ENCODE measurements at regions not wholly inside any gene's neighbourhood (a gene's known extent, or its start where the extent isn't known, plus 50 kb on each side); places are given as distances from the start of the nearest gene placed in this dataset.

DNA sequence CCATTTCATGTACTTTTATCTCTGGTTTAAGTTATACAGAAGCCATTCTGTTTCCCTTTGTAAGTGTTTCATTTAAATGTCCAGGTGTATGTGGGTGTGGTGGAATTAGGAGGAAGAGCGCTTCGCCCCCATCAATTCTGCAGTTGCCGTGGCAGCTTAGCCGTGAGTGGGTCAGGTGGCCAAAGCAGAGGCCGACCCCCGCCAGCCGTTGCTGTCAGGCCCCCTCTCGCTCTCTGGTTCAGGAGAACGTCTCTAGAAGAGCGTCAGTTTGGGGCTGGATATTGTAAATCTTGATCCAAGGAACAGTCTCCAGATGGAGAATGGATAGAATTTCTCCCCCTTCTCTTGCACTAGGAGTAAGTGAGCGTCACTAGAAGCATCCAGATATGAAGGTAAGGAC, 367.4 kb downstream of the FOXA2 start:
- no peak for DNase-seq

DNA sequence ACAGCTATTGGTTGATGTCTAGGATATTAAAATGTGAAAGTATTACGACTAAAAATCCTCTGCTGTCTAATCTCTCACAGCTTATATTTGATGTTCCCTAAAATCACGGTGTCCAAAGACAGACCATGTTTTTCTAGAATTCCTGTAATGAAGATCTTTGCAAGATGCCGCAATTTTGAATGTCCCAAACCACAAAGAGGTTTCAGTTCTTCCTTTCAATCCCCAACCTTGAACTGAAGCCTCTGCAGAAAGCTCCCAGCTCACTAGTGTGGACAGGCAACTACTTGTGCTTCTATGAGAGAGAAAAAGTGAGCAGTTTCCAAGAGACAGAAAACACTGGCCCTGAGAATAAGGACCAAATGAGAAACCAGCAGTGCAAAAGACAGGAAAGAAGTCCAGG, 370.1 kb downstream of the FOXA2 start:
- no peak for DNase-seq

DNA sequence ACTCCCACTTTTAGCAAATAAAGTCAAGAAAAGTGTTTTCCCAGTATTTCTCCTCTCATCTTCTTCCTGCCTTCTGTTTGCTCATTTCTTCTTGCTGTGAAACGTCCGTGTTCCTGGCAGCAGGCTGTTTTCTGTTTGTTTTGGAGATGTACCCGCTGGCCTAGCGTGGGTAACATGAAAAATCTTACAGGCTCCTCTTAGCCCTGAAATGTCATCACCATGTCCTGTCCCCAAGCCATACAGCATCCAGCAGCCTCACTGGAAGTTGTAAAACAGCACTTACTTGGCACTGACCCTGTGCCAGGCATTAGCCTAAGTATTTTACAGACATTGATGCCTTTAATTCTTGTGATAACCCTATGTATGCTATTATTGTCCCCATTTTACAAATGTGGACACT, 371.1 kb downstream of the FOXA2 start:
- no peak for DNase-seq

DNA sequence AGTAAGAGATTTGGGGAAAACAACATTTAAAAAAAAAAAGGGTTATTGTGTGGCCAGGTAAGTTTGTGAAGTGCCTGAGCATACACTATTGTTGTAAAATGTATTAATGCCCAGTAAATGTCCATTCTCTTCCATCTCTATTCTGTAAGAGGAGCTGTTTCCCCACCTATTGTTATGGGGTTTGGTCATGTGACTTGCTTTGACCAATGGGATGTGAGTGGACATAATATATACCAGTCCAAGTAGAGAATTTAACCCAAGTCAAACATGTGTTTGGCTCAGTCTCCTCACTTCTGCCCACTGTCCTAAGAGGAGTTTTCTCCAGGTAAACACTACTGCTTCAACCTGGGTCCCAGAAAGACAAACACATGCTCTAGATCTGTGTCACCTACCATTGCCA, 377.1 kb downstream of the FOXA2 start:
- DNase-seq: no peak

DNA sequence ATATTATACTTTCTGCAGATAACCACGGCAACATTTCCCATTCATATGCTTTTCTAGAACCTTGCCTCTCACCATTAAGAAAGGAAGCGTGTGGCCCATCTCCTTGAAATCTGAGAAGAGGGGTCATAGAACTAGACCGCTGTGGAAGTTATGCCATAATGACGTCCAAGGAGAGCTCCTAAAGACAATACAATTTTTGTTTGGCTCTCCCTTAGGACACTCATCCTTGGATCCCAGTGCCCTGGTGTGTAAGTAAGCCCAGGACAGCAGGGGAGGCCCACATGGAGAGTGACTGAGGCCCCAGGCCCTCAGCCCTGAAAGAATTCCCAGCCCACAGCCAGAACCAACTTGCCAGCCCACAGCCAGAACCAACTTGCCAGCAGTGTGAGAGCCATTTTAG, 379.6 kb downstream of the FOXA2 start:
- no peak for DNase-seq

DNA sequence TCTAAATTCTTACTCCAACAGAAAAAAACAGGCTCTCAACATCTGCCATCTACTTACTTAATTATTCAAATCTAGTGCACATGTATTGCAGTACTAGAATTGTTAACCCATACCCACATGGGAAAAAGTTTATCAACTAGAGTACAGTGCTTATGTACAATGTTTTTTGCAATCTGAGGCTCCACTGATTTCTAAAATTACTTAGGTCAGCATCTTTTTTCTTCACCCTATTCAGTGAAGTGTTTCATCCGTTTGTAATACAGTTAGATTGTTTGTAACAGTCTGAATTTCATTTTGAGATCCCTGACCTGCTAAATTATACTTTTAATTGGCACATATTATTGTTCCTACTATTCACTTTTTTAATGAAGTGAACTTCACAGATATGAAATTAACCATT, 402.2 kb downstream of the FOXA2 start:
- DNase-seq: no peak

DNA sequence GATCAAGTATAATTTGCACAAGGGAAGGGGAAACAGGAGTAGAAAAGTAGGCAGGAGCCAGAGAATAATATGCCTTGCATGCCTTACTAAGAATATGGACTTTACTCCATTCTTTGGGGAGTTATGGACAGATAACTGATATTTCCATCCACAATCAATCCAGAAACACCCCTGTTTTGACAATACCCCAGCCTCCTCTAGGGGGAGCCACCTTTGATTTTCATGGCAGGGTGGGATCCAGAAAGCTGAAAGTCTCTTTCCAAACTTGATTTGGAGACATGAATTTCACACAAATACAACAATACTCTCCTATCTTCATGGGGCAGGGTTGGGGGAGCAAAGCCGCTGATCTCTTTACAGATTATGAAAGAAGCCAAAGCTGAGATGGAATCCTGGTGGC, 404.1 kb downstream of the FOXA2 start:
- no peak for DNase-seq

DNA sequence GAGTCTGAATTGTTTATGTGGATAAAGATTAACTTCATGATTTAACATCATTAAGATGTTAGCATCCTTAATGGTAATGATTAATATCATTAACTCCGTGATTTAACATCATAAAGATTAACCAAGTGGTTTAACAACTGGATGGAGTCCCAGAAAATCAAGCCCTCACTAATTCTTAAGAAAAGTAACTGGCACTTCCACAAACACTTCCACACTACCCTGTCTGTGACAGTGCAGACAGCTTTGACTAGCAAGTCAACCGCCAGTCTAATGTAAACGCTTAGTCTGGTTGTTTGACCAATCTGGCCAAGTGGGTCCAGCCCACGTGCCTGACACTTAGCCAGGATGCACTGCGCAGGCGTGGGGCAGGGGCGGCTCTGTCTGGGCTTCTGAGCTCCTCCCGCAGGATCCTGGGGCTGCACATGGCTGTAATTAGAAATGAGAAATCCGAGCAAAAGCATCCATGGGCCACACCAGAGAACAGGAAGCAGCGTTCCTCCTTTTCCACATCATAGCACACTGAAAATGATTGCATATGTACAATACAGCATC, 424.2 kb downstream of the FOXA2 start:
- DNase-seq: no peak

DNA sequence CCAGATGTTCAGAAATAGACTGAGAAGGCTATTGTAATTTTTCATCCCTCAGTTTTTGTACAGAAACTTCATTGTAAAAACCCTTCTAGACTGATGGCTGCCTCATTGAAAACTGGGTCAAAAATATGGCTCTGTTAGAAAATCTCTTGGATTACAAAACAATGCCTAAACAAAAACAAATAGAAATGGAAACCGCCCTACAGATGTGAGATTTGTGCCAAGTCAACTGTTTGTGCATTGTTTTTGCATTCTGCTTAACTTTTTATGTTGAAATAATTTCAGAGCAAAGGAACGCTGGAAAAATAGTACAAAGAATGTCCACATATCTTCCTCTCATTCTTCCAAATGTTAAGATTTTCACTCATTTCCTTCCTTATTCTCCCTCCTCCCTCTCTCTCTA, 425.1 kb downstream of the FOXA2 start:
- no peak for DNase-seq

DNA sequence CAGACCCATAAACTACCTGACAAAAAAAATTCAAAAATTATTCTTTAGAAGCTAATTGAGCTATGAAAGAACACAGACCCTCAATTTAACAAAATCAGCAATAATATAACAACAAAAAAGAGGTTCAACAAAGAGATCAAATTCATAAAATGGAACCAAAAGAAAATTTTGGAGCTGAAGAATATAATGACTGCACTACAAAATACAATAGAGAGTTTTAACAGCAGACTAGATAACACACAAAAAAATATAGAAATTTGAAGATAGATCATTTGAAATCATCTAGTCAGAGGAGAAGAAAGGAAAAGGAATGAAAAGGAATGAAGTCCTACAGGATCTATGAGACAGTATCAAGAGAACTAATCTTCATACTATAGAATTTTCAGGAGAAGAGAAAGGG, 422.1 kb downstream of the PAX1 start:
- no peak for DNase-seq

DNA sequence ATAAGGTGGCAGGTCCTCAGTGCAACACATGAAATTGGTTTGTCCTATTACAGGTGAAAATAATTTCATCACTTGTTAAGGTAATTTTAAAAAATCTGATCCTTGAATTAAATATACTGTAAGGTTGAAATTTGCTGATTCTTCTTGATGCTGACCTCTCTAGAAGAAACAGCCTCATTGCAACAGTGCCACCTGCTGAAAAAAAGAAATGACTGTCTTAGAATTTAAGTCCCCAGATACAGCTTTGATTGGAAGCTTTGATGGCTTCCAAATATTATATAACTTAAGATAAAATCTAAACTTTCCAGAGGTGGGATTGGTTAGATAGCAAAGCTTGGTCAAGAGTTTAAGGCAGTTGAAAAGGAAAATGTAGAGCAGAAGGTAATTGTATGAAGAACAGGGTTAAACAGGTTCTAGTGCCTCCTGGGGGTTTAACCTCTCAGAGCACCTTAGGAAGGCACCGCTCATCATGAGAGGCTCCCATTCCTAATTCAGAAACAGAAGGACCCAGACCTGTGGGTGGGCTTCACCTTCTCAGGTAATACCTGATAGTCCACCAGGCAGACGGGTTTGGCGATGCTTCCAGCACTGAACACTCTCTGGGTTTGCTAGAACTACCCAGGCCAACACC, 401.0 kb downstream of the PAX1 start:
- DNase-seq: no peak

DNA sequence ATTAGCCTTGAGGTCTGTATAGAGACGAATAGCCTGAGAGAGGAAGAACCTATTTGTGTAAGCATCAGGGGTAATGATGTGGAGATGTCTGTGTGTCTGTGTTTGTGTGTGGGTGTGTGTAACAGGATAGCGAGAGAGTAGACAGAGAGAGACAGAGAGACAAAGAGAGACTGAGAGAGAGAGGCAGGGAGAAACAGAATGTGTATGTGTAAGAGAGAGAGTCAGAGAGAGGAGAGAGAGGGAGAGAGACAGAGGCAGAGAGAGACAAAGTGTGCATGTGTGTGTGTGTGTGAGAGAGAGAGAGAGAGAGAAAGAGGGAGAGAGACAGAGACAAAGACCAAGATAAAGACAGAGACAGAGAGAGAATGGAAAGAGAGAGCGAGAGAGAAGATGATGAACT, 396.1 kb downstream of the PAX1 start:
- no peak for DNase-seq

DNA sequence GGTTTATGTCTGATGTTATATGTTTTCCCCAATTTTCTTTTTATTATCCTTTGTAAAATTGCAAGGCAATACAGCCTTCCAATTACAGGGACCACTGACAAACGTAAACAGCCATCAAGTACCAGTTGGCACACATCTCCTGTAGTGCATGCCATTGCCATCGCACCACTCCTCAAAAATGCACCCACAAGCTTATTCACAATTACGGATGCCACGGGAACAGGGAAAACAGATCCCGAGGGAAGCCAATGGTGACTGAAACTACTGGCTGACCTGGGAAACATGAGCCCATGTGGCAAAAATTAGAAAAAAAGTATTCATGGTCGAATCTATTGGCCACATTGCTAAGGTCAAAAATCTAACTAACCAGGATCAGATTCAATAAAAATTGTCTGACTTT, 395.2 kb downstream of the PAX1 start:
- DNase-seq: no peak

DNA sequence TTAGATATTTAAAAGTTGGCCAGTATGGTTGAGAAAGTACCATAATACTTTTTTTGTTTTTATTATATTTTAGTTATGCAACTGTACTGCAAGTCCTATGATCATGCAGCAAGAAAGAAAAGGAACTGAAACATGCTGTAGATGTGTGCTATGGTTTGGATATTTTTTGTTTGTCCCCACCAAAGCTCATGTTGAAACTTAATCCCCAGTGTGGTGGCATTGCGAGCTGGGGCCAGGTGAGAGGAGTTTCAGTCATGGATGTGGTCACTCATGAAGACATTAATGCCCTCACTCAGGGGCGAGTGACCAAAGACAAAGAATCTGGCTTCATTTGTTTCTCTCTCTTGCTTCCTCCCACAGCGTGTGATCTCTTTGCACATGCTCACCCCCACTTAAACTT, 393.9 kb downstream of the PAX1 start:
- no peak for DNase-seq

DNA sequence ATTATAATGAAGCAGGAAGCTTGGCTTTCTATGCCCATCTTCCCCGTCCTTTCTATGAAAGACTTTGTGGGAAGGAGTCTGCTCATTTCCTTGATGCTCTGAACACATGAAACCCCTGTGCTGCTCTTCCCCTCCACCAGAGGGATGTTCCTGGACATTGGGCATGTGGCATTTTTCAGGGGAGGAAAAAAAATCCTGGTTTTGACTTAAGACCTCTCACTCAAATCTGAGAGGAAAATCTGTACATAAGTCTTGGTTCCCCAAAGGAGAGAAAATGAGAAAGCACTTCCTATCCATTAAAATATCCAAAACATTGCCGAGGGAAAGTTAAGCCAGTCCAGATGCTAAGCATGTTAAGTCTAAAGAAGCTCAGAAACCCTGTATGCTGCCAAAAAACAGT, 393.0 kb downstream of the PAX1 start:
- DNase-seq: no peak

DNA sequence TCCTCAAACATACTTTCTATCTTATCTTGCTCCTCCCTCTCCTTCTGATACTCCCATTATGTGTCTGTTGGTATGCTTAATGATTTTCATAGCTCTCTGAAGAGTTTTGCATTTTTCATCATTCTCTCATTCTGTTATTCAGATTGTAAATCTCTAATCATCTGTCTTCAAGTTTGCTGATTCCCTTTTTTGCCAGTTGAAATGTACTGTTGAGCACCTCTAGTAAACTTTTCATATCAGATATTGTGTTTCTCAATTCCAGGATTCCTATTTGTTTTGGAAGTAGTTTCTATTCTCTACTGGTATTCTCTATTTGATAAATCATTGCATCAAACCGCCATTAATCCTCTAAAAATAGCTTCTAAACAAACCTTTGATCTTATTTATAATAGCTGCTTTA, 387.7 kb downstream of the PAX1 start:
- DNase-seq: no peak

DNA sequence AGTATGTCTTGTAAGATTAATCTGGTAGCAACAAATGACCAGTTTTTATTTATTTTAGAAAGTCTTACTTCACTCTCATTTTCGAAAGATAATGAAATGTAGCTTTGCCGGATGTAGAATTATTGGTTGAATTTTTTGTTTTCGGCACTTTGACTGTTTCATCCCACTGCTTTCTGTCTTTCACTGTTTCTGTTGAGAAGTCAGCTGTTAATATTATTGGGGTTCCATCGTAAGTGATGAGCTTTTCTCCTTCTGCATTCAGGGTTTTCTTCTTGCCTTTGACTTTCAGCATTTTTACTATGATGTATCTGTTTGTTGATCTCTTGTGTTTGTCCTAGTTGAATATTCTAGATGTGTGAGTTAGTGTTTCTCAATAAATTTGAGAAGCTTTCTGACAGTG, 383.4 kb downstream of the PAX1 start:
- DNase-seq: no peak

DNA sequence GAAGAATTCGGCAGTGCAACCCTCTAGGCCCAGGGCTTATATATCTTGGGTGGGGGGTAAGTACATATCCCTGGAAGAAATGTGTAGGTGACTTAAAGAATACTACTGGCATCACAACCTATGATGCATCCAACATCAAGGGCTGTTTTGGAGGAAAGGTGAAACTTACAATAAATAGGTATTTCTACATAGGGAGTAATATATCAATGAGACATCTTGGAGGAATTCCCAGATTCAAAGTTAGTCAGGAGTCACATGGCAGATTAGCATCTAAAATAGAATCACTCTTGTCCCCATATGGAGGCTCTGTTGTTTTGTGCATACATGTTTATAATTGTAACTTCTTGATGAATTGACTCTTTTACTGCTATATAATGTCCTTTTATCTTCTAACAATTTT, 375.5 kb downstream of the PAX1 start:
- DNase-seq: no peak

DNA sequence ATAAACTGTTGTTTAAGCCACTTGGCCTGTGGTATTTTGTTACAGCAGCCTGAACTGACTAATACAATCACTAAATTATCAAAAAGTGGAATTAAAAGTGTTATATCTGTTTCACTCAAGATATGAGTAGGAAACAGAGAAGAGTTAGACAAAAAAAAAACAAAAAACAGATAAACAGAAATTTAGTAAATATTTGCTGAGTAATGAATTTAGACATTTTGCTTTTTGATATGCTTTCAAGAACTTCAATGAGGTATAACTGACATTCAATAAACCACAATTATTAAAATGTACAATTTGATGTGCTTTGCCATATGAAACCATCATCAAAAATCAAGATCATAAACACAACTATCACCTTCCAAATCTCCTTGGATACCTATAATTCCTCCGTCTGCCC, 369.2 kb downstream of the PAX1 start:
- no peak for DNase-seq

DNA sequence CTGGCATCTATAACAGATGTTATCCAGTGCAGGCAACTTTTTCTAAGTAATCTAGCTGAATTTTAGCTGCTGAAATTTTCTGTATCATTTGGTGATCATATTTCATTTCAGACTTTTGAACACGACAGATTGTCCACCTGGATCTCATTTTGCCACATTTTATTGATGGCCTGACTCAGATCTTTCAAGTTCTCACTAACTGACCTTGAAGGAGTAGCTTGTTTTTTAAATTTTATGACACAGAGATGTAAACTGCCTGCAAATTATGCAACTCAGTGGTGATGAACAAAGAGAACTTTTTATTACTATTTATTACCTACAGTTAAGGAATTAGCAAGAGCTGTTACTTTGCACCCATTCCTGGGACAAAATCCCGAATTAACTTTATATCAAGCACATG, 366.4 kb downstream of the PAX1 start:
- no peak for DNase-seq

DNA sequence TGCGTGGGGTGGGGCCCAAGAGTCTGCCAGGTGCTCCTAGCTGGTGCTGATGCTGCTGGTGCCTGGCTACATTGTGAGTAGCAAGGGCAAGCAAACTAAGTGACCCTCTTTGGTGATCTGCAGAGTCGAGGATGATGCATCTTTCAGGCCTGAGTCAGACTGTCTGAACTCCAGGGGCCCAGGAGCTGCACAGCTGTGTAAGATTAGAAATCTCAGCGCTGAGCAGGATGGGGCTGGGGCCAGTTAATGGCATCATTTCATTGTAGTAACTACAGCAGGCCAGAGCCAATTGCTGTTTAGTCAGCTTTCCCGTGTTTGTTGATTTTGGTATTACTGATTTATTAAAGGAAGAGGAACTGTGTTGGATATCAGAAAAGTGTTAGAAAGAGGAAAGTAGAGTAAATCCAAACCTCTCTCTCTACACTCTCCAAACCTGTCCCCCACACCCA, 365.2 kb downstream of the PAX1 start:
- no peak for DNase-seq

DNA sequence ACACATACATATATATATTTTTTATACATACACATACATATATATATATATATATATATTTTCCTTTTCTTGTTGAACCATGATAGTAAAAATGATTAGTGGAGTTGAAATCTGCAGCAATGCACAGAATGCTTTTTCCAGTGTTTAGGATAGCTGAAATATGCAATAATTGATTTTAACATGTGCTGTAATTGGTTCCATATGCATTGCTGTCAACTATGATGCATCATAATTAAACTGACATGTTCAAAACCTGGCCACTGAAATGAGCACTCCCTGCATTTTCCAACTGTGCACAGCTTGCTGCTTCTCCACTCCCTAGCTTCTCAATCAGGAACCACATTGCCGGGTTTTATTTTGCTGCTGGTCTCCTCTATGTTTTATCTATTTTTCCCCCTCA, 358.3 kb downstream of the PAX1 start:
- DNase-seq: no peak

DNA sequence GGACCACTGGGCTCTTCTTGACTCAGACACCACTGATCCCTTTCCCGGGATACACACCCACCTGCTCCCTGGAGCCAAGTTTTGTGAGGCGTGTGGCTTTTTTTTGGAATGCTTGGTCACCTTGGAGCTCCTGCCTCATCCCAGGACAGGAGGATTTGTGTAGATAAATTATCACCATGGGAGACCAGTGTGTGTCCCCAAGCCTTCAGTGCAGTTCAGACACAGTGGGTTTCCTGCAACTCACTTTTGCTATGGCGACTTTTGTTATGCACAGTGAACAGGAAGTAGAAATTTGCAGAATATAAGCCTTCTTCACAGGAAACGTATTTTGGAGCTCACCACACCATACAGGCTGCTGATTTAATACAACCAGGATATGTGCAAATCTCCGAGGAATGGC, 357.4 kb downstream of the PAX1 start:
- no peak for DNase-seq

DNA sequence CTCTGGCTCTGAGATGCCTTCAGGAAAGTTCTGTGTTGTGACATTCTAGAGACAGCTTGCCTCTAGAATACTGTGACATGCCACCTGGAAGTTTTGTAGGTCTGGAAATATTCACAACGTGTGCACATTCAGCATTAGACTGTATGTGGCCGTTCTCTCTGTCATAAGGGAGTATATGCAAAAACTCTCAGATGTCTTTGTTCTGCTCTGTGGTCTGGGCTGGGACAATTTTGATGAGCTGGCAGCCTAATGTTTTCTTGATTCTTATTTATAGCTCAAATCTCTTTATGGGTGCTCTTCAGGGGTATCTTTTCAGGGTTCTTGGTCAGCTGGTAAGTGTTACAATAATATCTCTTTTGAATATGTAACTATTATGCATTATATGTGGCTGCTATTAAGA, 355.1 kb downstream of the PAX1 start:
- DNase-seq: no peak

DNA sequence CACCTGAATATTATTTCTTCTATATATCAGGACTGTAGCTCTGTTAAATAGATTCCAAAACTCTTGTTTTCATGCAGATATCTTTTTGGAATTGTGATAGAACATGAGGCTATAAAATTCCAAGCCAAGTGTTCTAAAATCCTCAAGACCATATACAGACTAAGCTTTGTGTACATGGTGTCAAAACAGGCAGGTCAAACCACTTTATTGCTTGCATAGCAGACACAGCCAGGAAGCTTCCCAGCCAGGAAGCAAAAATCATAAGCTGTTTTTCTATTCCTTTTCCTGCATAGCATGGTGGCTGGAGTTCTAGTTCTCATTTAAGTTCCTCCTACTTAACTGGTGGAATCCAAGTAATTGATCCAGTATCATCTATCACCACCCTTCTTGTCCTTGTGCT, 353.3 kb downstream of the PAX1 start:
- no peak for DNase-seq

DNA sequence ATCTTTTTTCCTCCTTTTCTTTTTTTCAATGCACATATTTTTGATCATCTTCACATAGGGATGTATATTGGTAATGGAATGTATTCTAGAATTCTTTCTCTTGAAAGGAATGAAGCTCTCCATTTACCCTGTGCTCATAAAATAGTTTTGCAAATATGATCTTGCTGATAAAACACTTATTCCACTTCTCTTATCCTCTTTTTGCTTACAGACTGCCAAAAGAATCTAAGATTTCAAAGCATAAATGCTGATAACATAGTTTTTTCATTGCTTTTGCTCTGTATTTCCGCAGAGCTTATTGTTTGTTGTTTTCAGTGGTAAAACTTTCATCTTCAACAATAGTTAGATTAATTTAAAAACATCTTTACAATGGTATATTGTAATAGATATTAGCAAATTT, 350.5 kb downstream of the PAX1 start:
- no peak for DNase-seq

Measured in activated naive CD4-positive, alpha-beta T cell treated with Interleukin-2 at 50 U/mL for 16 hours (primary cell).